SK-N-SH (cell line): ENCODE measurements at regions not wholly inside any gene's neighbourhood (a gene's known extent, or its start where the extent isn't known, plus 50 kb on each side); places are given as distances from the start of the nearest gene placed in this dataset.

Source experiments
- CTCF ChIP-seq: fragments of 200-600 bp; sonication (generic); IDR thresholded peaks from 2 replicates; pipeline ENCODE4 v1.6.1; 2017; ENCODE audit warnings: antibody characterized with exemption, mild to moderate bottlenecking, moderate library complexity
- IRF3 ChIP-seq: fragments of 150-350 bp; IDR thresholded peaks from 2 replicates; pipeline ENCODE4 v1.6.1; 2016; ENCODE audit warnings: mild to moderate bottlenecking, low read depth, low read length

- TF ChIP-seq CTCF (no peak), IRF3 (no peak)
These were observed 1113.9 kb upstream of the ACVR2A start for GRCh38 chr2:146730882-146731281.
